ENCODE measurements at regions not wholly inside any gene's neighbourhood (a gene's known extent, or its start where the extent isn't known, plus 50 kb on each side); places are given as distances from the start of the nearest gene placed in this dataset.

- H3K4me1 Mint-ChIP-seq (ENCODE audit: low read depth), result no peaks in the 10 kb centered on the region
- ATAC-seq (no peak), DNase-seq (no peak)
- no peaks in the 10 kb centered on the region for H3K36me3 Mint-ChIP-seq (ENCODE audit: low read depth)
- no peak overlapping the region for H3K4me3 Mint-ChIP-seq
- TF ChIP-seq CTCF (IDR thresholded peaks at IDR 0.05), result no peak
- no peak overlapping the region for H3K27ac Mint-ChIP-seq
- no peaks in the 10 kb centered on the region for H3K27me3 Mint-ChIP-seq
- H3K9me3 Mint-ChIP-seq, result no peaks in the 10 kb centered on the region
- CTCF ChIA-PET, result no interaction called here
- POLR2A ChIA-PET, result no interaction called here
- intact Hi-C loops (cut with micrococcal nuclease), result no loop called here
These were observed 51.9 kb downstream of the CEBPB start for GRCh38 chr20:50242548-50242862.

- DNase-seq (no peak), ATAC-seq (no peak)
- no peak overlapping the region for H3K27ac Mint-ChIP-seq
- H3K27me3 Mint-ChIP-seq, result no peaks in the 10 kb centered on the region
- no peaks in the 10 kb centered on the region for H3K4me1 Mint-ChIP-seq (ENCODE audit: low read depth)
- POLR2A ChIA-PET, result no interaction called here
- CTCF ChIA-PET, result no interaction called here
- H3K4me3 Mint-ChIP-seq, result no peak overlapping the region
- H3K36me3 Mint-ChIP-seq (ENCODE audit: low read depth), result no peaks in the 10 kb centered on the region
- no peak for TF ChIP-seq CTCF (IDR thresholded peaks at IDR 0.05)
- intact Hi-C loops (cut with micrococcal nuclease), result no loop called here
- H3K9me3 Mint-ChIP-seq, result no peaks in the 10 kb centered on the region
These were observed 52.4 kb downstream of the CEBPB start for GRCh38 chr20:50242863-50243609.

GRCh38 chr20:50243610-50244351 lies 53.2 kb downstream of the CEBPB start:
- no peaks in the 10 kb centered on the region for H3K9me3 Mint-ChIP-seq
- H3K36me3 Mint-ChIP-seq (ENCODE audit: low read depth), result no peaks in the 10 kb centered on the region
- no peaks in the 10 kb centered on the region for H3K4me1 Mint-ChIP-seq (ENCODE audit: low read depth)
- intact Hi-C loops (cut with micrococcal nuclease), result no loop called here
- DNase-seq, result no peak
- ChIA-PET POLR2A (no interaction called here), CTCF (no interaction called here)
- H3K27ac Mint-ChIP-seq, result no peak overlapping the region
- no peak for TF ChIP-seq CTCF (IDR thresholded peaks at IDR 0.05)
- H3K27me3 Mint-ChIP-seq, result no peaks in the 10 kb centered on the region
- H3K4me3 Mint-ChIP-seq, result no peak overlapping the region
- ATAC-seq, result no peak

- POLR2A ChIA-PET, result no interaction called here
These were observed 53.9 kb downstream of the CEBPB start for GRCh38 chr20:50244352-50245149.

More at GRCh38 chr20:50244352-50245149, 53.9 kb downstream of the CEBPB start:
- no peaks in the 10 kb centered on the region for H3K9me3 Mint-ChIP-seq
- H3K4me3 Mint-ChIP-seq, result no peak overlapping the region
- TF ChIP-seq CTCF (IDR thresholded peaks at IDR 0.05), result no peak
- intact Hi-C loops (cut with micrococcal nuclease), result no loop called here
- no peaks in the 10 kb centered on the region for H3K36me3 Mint-ChIP-seq (ENCODE audit: low read depth)
- H3K27me3 Mint-ChIP-seq, result no peaks in the 10 kb centered on the region
- DNase-seq (no peak), ATAC-seq (no peak)
- H3K27ac Mint-ChIP-seq, result no peak overlapping the region
- no peaks in the 10 kb centered on the region for H3K4me1 Mint-ChIP-seq (ENCODE audit: low read depth)
- CTCF ChIA-PET, result interaction anchor here (1.1 kb wide), 1 partner anchor 59 kb away, joined by 4 read pairs; no protein-coding TSS in a partner anchor
